Astrocyte of the cerebellum (primary cell): ENCODE measurements at regions not wholly inside any gene's neighbourhood (a gene's known extent, or its start where the extent isn't known, plus 50 kb on each side); places are given as distances from the start of the nearest gene placed in this dataset.

Experiments used
- DNase-seq: peaks from one replicate; pipeline ENCODE4 v3.0.0-alpha.2; 2011; ENCODE audit warnings: low read depth
- H3K4me3 ChIP-seq: 2 replicates; pipeline ENCODE4 v1.5.1; 2011; ENCODE audit warnings: mild to moderate bottlenecking, low read depth, low read length, moderate library complexity
- CTCF ChIP-seq: IDR thresholded peaks from 2 replicates; pipeline ENCODE4 v1.5.1; 2012; ENCODE audit warnings: low read length, low read depth, moderate library complexity, mild to moderate bottlenecking; ENCODE audit errors: missing control alignments
- in situ Hi-C: cut with HindIII; loops from 2 replicates; pipeline ENCODE4 v1.10.0; 2017; ENCODE audit warnings: low sequenced_read_pairs

DNA sequence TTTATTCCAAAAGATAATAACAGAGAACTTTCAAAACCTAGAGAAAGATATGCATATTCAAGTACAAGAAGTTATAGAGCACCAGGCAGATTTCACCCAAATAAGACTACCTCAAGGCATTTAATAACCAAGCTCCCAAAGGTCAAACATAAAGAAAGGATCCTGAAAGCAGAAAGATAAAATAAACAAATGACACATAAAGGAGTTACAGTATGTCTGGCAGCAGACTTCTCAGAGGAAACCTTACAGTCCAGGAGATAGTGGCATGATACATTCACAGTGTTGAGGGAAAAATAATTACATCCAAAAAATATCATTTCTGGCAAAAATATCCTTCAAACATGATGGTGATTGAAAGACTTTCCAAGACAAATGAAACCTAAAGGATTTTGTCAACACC is 185.8 kb upstream of the POU1F1 start:
- no peak overlapping the region for H3K4me3 ChIP-seq
- in situ Hi-C loops, result no loop called here
- no peak for TF ChIP-seq CTCF
- DNase-seq, result no peak

DNA sequence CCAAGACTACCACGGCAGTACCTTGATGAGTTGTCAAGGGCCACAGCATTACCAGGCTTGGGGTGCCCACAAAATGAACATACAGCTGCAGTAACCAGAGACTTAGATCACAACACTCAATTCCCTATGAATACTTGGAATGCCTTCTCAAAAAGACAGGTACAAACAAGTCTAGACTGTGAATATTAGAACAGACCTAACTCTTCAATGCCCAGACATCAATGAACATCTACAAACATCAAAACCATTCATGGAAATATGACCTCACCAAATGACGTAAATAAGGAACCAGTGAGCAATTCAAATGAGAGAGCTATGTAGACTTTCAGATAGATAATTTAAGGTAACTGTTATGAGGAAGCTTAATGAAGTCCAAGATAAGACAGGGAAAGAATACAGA is 185.1 kb upstream of the POU1F1 start:
- no peak for DNase-seq
- TF ChIP-seq CTCF, result no peak
- in situ Hi-C loops, result no loop called here
- no peak overlapping the region for H3K4me3 ChIP-seq

- no peak for DNase-seq
- H3K4me3 ChIP-seq, result no peak overlapping the region
- in situ Hi-C loops, result no loop called here
- TF ChIP-seq CTCF, result no peak
Measured at GRCh38 chr3:87461036-87461435, 184.7 kb upstream of the POU1F1 start.

GRCh38 chr3:87448558-87448957 is 172.2 kb upstream of the POU1F1 start:
- no peak for DNase-seq
- no peak overlapping the region for H3K4me3 ChIP-seq
- in situ Hi-C loops, result no loop called here
- TF ChIP-seq CTCF, result no peak

- in situ Hi-C loops, result no loop called here
Measured at GRCh38 chr3:87446849-87447387, 170.5 kb upstream of the POU1F1 start.

DNA sequence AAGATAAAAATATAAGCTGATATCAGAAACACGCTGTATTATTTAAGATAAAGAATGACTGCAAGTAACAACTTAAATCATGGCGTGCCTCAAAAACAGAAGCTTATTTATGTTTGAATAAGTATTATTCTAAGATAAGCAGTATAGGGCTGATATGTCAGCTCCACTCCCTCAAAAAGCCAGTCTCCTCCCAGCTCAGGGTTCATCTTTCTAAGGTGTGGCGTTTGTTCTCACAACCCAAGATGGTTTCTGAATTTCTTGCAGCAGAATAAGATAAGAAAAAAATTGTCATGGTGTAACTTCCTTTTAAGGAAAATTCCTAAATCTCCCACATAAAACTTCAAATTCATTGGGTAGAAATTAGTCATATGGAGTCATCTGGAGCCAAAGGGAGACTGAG is 166.1 kb upstream of the POU1F1 start:
- DNase-seq, result no peak
- no peak overlapping the region for H3K4me3 ChIP-seq
- in situ Hi-C loops, result no loop called here
- no peak for TF ChIP-seq CTCF

More at GRCh38 chr3:87446849-87447387, 170.5 kb upstream of the POU1F1 start:
- no peak for DNase-seq
- H3K4me3 ChIP-seq, result no peak overlapping the region
- TF ChIP-seq CTCF, result no peak

- DNase-seq, result no peak
- no peak for TF ChIP-seq CTCF
- in situ Hi-C loops, result no loop called here
Measured at GRCh38 chr3:87437765-87438164, 161.4 kb upstream of the POU1F1 start.

More at GRCh38 chr3:87437765-87438164, 161.4 kb upstream of the POU1F1 start:
- no peak overlapping the region for H3K4me3 ChIP-seq
